Esophagus muscularis mucosa (tissue), 4 donors: ENCODE measurements at regions not wholly inside any gene's neighbourhood (a gene's known extent, or its start where the extent isn't known, plus 50 kb on each side); places are given as distances from the start of the nearest gene placed in this dataset.

ENCODE experiments used
- DNase-seq: peaks from one replicate; pipeline ENCODE4 v3.0.0-alpha.2; 2017; ENCODE audit errors: extremely low spot score
- H3K27ac ChIP-seq, 4 donors: fragments of 200-600 bp; sonication (generic); replicated peaks in 1 of 4; 1 replicate in 3 of 4; 2 replicates in 1 of 4; pipeline ENCODE4 v1.5.1; 2016 to 2019; ENCODE audit warnings: mild to moderate bottlenecking in 1 of 4
- H3K27me3 ChIP-seq, 4 donors: fragments of 200-600 bp; sonication (generic); one replicate each; pipeline versions ENCODE4 v1.5.1 to v1.6.0; 2016 to 2019
- H3K36me3 ChIP-seq, 4 donors: fragments of 200-600 bp; sonication (generic); one replicate each; pipeline ENCODE4 v1.5.1; 2016 to 2019
- H3K4me1 ChIP-seq, 4 donors: fragments of 200-600 bp; sonication (generic); one replicate each; pipeline ENCODE4 v1.5.1; 2016 to 2019
- H3K4me3 ChIP-seq, 4 donors: fragments of 200-600 bp; sonication (generic); 1 replicate in 2 of 4; 2 replicates in 2 of 4; pipeline ENCODE4 v1.5.1; 2016 to 2019; ENCODE audit warnings: mild to moderate bottlenecking in 4 of 4, moderate library complexity in 1 of 4
- H3K9me3 ChIP-seq, 4 donors: fragments of 200-600 bp; sonication (generic); 1 replicate in 3 of 4; 2 replicates in 1 of 4; pipeline ENCODE4 v1.5.1; 2016 to 2019
- EP300 ChIP-seq: sonication (generic); formaldehyde crosslinking; IDR thresholded peaks from one replicate; pipeline ENCODE4 v1.6.1; 2017; ENCODE audit warnings: antibody characterized with exemption
- POLR2A ChIP-seq: fragments of 450-650 bp; IDR thresholded peaks from one replicate; pipeline ENCODE4 v1.6.1; 2017; ENCODE audit warnings: antibody characterized with exemption, moderate library complexity, mild to moderate bottlenecking, low read depth
- POLR2AphosphoS5 ChIP-seq, 2 donors: sonication (generic); formaldehyde crosslinking; IDR thresholded peaks; one replicate each; pipeline ENCODE4 v1.6.1; 2017; ENCODE audit warnings: antibody characterized with exemption in 2 of 2
- WGBS: methylation state at CpG from one replicate; pipeline ENCODE4 v1.1.5; 2018; 5-methylcytosine and 5-hydroxymethylcytosine counted together
- intact Hi-C: fragments of 100-400 bp; cut with DNase I; formaldehyde crosslinking; loops from one replicate; pipeline ENCODE4 v1.15.1; 2023
- TF ChIP-seq, protein P1 (sequence below), 3 experiments: fragments of 200-600 bp in 2 of 3; fragments of 450-650 bp in 1 of 3; sonication (generic) in 2 of 3; IDR thresholded peaks; one replicate each; pipeline ENCODE4 v1.5.1; 2017 to 2019; ENCODE audit warnings: antibody characterized with exemption in 3 of 3, mild to moderate bottlenecking in 2 of 3, moderate library complexity in 1 of 3

DNA sequence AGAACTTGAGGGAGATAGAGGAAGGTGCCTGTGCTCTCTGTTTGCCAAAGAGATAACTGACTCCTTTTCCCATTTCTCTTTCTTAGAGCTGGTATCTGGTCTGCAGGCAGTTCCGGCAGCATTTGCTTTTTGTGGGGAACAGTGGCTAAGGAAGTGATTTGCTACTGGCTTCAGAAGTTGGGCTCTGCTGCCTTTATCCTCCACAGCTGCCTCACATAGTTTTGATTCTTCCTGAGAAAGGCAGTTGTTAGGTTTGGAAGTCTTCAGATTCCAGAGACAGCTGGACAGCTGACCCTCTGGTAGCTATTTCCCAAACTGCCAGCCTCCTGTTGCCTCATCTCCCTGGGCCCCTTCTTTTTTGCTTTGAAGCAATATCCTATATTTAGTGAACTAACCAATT is 62.6 kb upstream of the MACF1 start:
- no peak for DNase-seq
- Histone ChIP-seq H3K9me3 (no peaks in the 10 kb centered on the region), H3K4me3 (peak overlapping the region in 1 of 4 donors; percentile 30), H3K36me3 (no peaks in the 10 kb centered on the region), H3K27ac (peak overlapping the region; percentile 65 to 82 (median 73)), H3K4me1 (peaks cover 31 to 91% (median 82%) of the 10 kb centered on the region in 4 donors), H3K27me3 (no peaks in the 10 kb centered on the region)
- intact Hi-C loops: no loop called here
- 35% methylated on average over 1 of the region's 1 CpG for WGBS
- TF ChIP-seq POLR2A (no peak), POLR2AphosphoS5 (IDR thresholded peaks at IDR 0.05) (no peak), EP300 (no peak)
- TF ChIP-seq, protein P1, sequence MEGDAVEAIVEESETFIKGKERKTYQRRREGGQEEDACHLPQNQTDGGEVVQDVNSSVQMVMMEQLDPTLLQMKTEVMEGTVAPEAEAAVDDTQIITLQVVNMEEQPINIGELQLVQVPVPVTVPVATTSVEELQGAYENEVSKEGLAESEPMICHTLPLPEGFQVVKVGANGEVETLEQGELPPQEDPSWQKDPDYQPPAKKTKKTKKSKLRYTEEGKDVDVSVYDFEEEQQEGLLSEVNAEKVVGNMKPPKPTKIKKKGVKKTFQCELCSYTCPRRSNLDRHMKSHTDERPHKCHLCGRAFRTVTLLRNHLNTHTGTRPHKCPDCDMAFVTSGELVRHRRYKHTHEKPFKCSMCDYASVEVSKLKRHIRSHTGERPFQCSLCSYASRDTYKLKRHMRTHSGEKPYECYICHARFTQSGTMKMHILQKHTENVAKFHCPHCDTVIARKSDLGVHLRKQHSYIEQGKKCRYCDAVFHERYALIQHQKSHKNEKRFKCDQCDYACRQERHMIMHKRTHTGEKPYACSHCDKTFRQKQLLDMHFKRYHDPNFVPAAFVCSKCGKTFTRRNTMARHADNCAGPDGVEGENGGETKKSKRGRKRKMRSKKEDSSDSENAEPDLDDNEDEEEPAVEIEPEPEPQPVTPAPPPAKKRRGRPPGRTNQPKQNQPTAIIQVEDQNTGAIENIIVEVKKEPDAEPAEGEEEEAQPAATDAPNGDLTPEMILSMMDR (IDR thresholded peaks at IDR 0.05): no peak

DNA sequence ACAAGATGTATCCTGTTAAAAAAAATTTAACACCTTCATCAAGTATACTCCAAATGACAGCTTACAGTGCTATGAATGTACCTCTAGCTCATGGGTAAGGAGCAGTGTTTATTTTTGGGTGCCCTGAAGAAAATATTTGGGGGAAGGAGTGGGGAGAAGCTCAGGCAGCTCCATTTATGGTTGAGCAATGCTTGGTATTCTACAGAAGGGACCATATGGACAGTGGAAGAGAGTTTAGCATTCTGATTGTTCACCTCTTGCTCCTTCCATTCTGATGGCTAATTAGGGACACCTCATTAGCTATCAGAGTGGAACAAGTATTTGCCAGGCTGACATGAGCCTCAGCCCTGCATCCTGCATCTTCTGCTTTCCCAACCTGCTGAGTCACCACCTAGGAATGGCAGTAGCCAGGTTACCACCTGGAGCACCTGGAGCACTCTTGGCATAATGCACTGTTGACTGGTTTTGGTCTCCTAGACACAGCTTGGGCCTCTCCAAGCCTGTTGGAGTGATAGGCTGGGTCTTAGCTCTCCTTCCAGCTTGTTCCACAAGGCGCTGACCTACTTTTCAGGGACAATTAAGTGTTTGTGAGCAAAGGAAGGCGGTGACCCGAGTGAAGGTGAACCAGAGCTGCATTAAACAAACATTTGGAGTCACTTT is 62.0 kb upstream of the MACF1 start:
- Histone ChIP-seq H3K9me3 (no peaks in the 10 kb centered on the region), H3K27me3 (no peaks in the 10 kb centered on the region), H3K4me3 (no peak overlapping the region), H3K36me3 (no peaks in the 10 kb centered on the region), H3K27ac (peak overlapping the region; percentile 65 to 82 (median 73)), H3K4me1 (peaks cover 31 to 86% (median 78%) of the 10 kb centered on the region in 4 donors)
- WGBS: 69% methylated on average over 3 of the region's 3 CpGs
- TF ChIP-seq EP300 (no peak), POLR2AphosphoS5 (IDR thresholded peaks at IDR 0.05) (peak in 1 of 2 donors; percentile 36), POLR2A (no peak)
- TF ChIP-seq, protein P1 (IDR thresholded peaks at IDR 0.05): no peak
- no peak for DNase-seq
- intact Hi-C loops: no loop called here

DNA sequence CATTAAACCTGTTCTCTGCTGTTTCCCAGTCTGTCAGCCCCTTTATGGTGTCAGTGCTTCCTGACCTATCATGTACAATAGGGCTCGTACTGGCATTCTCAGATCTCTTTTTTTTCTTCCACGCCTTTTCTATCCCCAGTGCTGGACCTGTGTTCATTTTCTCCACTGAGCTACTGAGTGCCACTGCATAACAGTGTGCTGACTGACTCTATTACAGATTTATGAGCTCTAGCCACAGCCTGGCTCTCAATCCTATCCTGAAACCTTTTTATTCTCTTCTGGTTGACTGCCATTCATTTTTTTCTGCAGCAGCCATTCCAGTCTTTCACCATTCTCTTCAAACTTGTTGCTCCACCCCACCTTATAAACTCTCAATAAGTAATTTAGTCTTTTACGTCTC is 59.6 kb upstream of the MACF1 start:
- intact Hi-C loops: no loop called here
- Histone ChIP-seq H3K4me1 (peaks cover 42 to 87% (median 80%) of the 10 kb centered on the region in 4 donors), H3K27ac (peak overlapping the region; percentile 65 to 82 (median 73)), H3K4me3 (no peak overlapping the region), H3K36me3 (no peaks in the 10 kb centered on the region), H3K27me3 (no peaks in the 10 kb centered on the region), H3K9me3 (no peaks in the 10 kb centered on the region)
- 83% methylated on average over 3 of the region's 3 CpGs for WGBS
- TF ChIP-seq EP300 (no peak), POLR2AphosphoS5 (IDR thresholded peaks at IDR 0.05) (no peak), POLR2A (no peak)
- TF ChIP-seq, protein P1 (IDR thresholded peaks at IDR 0.05): no peak
- DNase-seq: no peak

DNA sequence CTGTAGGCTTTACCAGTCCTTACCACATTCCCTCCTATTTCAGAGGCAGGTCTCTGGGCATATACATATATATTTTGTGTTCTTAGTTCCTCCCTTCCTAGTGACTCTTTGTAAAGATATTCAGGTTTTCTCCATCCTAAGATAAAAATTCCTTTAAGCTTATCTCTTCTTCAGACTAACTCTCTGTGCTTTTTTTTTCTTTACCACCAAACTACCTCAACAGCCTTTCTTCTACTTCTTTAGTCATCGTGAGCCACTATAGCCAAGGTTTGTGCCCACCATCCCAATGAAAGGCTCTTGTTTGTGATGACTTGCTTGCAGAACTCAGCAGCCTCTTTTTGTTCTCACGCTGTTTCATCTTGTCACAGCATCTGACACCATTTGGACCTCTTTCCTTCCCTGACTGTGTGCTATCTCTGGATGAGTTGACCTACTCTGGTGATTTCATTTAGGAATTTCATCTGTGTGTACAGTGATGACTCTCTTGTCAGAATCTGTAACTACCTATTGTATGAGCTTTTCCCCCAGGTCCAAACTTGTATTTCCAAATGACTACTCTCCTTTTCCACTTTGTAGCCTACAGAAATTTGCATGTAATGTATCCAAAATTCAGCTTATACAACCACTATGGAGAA is 59.0 kb upstream of the MACF1 start:
- H3K9me3 ChIP-seq: no peaks in the 10 kb centered on the region
- peak overlapping the region; percentile 65 to 82 (median 73) for H3K27ac ChIP-seq
- peaks cover 46 to 87% (median 80%) of the 10 kb centered on the region in 4 donors for H3K4me1 ChIP-seq
- no peak for DNase-seq
- no peaks in the 10 kb centered on the region for H3K27me3 ChIP-seq
- TF ChIP-seq POLR2AphosphoS5 (IDR thresholded peaks at IDR 0.05) (no peak), EP300 (no peak)
- H3K4me3 ChIP-seq: no peak overlapping the region
- WGBS: 96% methylated on average over 2 of the region's 2 CpGs
- no peaks in the 10 kb centered on the region for H3K36me3 ChIP-seq
- intact Hi-C loops: no loop called here

DNA sequence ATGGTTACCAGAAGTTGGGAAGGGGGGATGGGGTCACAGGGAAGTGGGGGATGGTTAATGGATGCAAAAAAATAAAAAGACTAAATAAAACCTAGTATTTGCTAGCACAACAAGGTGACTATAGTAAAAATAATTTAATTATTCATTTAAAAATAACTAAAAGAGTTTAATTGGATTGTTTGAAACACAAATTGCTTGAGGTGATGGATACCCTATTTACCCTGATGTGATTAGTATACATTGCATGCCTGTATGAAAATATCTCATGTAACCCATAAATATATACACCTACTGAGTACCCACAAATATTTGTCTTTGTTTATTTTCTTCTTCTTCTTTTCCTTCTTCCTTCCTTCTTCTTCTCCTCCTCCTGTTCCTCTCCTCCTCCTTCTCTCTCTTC is 57.8 kb upstream of the MACF1 start:
- Histone ChIP-seq H3K36me3 (no peaks in the 10 kb centered on the region), H3K9me3 (no peaks in the 10 kb centered on the region), H3K4me3 (no peak overlapping the region), H3K27me3 (no peaks in the 10 kb centered on the region), H3K4me1 (peaks cover 49 to 87% (median 80%) of the 10 kb centered on the region in 4 donors), H3K27ac (no peak overlapping the region)
- TF ChIP-seq POLR2AphosphoS5 (IDR thresholded peaks at IDR 0.05) (no peak), POLR2A (no peak), EP300 (no peak)
- TF ChIP-seq, protein P1 (IDR thresholded peaks at IDR 0.05): no peak
- intact Hi-C loops: no loop called here
- no peak for DNase-seq
